HG03103 (cell line): ENCODE measurements at regions not wholly inside any gene's neighbourhood (a gene's known extent, or its start where the extent isn't known, plus 50 kb on each side); places are given as distances from the start of the nearest gene placed in this dataset.

Experiments
- ATAC-seq: cut with Tn5 transposase; IDR thresholded peaks from one replicate; pipeline ENCODE4 v1.9.1; 2021; ENCODE audit warnings: low read depth; ENCODE audit not compliant: unreplicated experiment

DNA sequence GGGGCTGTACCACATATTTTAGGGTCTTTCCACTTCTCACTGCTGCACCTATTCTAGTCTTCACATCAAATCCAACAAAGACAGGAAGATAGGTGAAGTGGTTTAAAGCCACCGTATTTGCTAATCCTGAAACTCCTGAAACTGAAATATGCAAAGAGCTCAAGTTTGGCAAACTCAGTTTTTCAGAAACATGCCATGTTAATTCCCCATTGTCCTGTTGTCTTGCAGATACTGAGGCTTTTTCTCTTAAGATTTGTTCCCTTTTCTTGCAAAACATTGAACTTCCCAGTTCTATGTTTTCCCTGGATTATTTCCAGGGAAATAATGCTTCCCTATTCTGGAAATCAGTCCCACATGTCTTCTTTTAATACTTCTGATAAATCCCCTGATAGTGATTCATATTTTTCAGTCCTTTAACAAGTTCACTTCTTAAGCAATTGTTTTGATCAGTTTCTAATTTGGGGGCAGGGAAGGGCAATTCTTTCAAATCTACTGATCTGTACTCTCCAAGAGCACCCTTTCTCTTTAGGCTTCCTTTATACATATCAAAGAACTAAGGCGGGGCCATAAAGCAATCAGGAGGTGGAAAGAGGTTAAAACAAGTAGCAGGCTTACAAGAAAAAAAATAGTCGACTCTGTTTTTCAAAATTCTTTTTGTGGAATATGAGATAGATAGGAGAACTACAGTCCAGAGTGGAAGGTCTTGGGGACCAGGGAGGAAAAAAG, 648.5 kb downstream of the BNC2 start:
- ATAC-seq = no peak

DNA sequence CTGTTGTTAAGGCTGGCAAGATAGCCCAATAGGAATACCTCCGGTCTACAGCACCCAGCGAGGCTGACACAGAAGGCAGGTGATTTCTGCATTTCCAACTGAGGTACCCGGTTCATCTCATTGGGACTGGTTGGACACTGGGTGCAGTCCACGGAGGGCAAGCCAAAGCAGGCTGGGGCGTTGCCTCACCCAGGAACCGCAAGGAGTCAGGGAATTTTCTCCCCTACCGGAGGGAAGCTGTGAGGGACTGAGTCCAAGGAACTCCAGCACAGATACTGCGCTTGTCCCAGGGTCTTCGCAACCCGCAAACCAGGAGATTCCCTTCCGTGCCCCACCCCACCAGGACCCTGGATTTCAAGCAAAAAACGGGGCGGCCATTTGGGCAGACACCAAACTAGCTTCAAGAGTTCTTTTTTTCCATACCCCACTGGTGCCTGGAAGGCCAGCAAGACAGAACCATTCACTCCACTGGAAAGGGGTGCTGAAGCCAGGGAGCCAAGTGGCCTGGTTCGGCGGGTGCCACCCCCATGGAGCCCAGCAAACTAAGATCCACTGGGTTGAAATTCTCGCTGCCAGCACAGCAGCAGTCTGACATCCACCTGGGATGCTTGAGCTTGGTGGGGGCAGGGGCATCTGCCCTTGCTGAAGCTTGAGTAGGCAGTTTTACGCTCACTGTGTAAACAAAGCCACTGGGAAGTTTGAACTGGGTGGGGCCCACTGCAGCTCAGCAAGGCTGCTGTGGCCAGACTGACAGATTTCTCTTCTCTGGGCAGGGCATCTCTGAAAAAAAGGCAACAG, 647.2 kb downstream of the BNC2 start:
- no peak for ATAC-seq

DNA sequence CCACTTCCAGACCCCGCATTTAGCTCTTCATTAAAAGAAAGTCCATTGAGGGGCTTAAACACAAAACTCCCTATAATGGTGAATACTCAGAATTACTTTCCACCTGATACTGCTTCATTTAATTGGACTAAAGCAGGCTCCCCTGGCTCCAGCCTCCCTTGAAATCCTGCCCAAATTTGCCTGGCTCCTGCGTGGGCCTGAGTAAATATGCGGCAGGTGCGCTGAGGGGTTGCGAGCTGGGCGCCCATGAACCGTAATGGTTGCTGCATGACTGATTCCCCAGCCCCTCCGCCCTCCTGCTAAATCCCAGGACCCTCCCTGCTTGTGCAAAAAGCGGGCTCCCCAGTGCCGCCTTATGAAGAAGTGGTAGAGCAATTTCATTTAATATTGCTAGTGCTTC, 639.7 kb downstream of the BNC2 start:
- no peak for ATAC-seq

DNA sequence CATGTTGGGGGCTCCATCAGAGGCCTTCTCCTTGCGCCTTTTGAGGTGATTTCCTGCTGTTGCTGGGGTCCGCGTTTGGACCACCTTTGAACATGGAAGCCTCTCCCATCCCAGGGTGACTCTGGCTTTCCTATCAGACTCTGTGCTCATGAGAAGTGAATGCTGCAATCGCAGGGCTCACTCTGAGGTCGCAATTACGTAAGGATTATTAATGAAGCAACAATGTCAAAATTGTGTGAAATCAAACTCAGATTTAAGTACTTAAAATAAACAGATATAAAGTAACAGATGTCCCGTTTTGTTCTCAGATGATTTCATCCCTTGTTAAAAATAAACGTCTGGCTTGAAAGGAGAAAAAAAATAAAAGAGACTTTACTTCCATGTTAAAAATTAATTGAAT, 634.2 kb downstream of the BNC2 start:
- ATAC-seq = no peak

DNA sequence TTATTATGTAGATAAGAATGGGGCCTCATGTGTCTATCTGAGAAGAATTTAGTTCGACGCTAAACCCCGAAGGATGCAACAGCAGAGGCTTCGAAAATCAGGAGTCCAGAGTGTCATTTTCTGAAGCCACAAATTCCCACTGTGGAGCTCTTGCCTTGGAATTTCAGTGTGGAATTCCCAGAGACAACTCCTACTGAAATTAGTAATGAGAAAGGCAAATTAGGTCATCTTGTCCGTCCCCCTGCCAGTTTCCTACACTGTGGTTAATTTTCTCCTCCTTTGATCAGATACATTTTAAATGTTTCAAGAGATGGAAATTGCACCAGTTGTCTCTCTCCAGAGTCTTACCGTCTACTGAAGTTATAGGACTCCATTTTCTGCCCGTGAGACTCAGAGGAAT, 633.6 kb downstream of the BNC2 start:
- ATAC-seq = no peak

DNA sequence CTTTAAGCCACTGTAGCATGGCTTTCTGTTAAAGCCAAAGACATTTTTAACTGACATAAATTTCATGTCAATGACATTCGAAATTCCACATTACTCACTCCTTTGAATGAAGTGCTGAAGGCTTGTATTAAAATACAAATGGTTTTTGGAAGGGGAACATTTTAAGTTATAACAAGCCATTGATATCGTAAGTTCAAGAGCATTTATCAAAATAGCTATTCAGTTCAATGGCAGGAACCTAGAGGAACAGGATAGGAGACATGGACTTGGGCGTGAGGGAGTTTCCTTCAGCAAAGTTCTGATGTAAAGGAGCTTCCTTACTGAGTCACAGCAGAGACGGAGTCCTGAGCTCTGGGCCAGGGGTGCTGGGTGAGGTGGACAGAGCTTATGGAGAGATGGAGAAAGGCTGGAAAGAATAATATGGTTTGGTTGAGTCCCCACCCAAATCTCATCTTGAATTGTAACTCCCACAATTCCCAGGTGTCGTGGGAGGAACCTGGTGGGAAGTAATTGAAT, 631.8 kb downstream of the BNC2 start:
- ATAC-seq = no peak

DNA sequence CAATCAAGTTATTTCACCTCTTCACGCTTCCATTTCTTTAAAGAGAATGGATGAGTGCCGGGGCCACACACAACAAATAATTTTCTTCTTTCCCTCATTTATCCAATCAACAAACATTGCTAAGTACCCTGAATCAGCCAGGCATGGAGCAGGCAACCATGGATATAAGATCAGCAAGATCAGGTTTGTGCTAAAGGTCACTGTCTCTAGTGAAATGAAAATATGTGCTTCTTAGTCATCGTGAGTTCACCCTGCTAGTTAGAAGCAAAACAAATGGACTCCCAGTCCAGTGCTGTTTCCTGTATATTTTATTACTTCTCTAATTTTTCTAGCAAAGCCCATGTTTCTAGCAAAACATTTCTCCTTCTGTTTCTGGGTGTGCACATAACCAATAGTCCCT, 629.2 kb downstream of the BNC2 start:
- ATAC-seq = no peak

DNA sequence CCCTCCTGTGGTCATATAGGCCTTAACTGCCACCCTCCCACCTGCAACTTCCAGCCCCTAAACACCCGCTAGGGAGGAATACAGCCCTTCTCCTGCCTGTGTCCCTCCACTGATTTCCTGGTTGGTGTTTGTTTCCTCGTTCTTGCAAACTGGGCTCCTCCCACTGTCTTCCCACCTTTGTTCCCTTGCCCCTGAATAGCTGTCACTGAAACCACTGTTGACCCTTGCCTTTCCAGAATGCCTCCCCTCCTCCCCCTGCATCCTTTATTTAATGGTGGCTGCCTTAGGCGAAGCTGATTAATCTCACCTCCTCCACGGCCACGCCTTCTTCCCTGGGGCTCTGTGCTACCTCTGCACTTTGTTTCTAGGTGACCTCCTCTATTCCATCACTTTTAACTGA, 626.7 kb downstream of the BNC2 start:
- no peak for ATAC-seq

DNA sequence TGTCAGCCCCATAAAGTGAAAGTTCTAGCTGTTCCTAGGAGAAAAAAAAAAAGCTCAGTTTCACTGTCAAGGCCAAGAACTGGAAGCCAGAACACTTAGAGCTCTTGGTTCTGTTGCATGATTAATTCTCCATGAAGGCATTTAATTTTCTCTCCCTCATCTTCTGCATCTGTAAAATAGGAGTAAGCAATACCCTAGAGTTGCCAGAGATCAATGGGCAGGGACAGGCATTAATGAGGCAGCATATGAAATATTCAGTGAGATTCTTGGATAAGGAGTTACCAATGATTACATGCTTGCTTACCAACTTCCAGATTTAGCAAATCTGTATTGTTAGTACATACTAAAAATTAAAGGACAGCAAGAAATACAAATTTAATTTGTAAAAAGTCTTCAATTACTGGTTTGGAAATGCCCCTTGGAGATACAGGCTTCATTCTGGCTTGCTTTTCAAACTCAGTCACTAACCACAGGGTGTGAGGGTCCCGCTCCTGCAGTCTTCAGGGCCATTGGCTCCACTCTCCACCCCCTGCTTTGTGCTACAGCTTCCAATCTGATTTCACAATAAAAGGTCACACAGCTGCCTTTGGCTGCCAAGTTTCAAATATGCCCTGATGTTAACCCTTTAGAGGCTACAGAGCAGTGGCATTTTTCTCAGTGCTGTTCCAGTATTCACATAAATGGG, 624.6 kb downstream of the BNC2 start:
- no peak for ATAC-seq

DNA sequence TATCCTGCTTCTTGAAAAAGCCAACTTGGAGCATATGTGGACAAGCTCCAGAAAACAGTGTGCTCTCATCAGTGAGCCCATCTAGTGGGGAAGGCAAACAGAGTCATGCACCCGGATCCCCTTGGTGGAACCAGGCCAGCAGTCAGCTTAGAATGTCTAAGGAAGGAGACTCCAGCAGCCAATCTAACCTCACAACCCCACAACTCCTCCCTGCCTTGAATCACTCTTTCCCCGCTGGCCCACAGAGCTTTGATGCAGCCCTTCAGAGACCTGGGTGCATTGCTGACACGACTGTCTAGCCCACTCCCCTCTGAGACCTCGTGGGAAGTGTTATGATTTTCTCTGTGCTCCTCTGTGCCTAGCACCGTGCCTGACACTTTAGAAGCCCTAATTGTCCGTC, 623.7 kb downstream of the BNC2 start:
- ATAC-seq = no peak

DNA sequence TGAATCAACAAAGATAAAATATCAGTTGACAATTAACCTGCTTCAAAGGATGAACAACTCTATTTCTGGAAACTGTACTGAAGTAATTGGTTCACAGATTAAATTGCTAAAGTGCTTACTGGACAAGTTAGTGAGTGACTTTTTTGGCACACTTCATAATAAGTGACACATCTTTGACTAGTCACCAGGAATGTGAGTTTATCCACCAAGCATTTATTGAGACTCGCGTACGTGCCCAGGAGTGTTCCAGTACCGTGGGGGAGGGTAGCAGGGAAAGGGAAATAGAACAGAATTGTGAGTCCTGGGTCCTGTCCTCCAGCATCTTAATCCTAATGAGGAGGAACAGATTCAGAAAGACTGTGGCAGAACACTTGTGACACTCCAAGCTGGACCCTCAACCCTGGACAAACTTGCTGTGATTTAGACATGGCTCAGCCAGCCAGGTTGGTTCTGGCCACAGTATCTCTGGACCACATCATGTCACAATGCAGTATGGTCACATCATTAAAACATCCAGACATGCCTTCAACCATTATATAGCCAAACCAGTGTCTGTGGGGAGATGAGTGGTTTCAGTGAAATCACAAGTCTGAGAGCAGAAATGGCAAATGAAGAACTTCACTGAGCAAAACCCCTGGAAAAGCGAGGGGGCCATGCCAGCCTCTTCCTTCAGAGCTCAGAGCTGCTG, 623.1 kb downstream of the BNC2 start:
- no peak for ATAC-seq

DNA sequence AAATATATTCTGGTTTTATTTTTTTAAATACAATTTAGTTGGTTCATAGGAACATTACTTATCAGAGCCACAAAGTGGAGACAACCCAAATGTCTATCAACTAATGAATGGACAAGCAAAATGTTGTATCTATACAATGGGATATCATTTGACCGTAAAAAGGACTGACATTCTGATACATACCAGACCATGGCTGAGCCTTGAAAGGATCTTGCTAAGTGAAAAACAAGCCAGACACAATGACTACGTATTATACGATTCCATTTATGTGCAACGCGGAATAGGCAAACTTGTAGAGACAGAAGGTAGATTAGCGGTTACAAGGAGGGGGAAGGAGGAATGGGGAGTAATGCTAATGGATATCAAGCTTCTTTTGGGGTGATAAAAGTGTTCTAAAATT, 621.6 kb downstream of the BNC2 start:
- no peak for ATAC-seq

DNA sequence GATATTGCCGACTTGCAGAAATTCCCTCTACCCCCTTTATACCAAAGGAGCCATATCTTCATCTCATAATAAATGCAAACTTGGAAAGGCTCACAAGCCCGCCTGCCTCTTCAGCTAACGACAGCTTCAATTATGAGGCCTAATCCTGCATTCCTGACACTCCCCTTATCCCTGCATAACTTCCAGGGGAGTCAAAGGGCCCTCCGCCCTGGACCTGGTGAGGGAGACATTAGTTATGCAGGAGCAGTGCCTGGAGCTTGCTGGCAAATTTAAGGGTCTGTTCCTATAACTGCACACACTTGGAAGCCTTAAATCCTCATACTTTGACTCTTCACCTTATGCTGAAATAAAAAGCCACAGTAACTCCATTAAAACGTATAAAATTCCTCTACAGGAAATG, 617.9 kb downstream of the BNC2 start:
- ATAC-seq = no peak

DNA sequence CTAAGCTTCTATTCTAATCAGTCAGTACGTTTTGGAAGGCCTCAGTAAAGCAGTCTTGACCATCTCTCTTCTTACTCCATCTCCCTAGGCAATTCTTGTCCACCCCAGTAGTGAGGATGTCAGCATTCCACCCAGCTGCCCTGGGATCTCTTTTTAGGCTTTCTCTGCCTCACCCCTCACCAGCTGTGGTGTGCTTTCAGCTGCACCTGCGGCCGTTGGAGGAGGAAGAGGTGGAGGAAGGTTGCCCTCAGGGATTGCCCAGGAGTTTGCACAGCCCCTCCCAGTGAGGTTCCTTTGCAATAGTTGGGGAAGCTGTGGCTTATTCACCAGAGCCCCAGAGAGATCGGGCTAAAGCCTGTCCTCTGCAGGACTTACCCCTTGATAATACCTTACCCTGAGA, 615.8 kb downstream of the BNC2 start:
- no peak for ATAC-seq

DNA sequence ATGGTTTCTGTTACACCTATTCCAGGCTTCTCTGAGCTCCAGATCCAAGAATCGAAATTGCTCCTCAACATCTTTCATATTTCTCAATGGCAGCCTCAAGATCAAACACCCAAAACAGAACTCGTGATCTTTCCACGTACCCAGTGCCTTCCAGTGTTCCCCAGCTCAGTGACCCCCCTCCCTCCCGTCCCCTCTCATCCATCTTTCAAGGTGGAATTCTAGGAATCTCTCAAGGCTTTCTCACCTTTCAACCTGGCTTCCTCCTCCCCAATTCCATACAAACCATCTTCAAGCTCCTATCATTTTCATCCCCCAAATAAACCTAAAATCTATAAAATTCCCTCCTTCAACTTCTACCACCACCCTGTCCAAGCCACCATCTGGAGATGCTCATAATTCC, 615.3 kb downstream of the BNC2 start:
- ATAC-seq = no peak

DNA sequence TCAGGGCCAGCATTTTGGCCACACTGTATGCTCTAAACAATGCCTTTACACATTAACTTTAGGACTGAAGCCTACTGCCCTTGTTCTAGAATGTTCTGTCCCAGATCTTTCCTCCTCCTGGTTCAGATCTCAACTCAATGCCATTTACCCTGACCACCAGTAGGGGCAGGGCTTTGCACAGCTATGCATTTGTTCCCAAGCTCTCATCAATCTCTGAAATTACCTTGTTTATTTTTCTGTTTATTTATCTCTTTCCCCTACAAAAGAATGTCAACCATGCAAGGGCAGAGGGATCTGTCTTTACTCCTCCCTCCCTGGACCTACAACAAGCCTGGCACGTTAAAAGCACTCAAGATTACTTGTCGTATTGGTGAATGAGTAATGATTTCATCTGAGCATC, 612.9 kb downstream of the BNC2 start:
- no peak for ATAC-seq

DNA sequence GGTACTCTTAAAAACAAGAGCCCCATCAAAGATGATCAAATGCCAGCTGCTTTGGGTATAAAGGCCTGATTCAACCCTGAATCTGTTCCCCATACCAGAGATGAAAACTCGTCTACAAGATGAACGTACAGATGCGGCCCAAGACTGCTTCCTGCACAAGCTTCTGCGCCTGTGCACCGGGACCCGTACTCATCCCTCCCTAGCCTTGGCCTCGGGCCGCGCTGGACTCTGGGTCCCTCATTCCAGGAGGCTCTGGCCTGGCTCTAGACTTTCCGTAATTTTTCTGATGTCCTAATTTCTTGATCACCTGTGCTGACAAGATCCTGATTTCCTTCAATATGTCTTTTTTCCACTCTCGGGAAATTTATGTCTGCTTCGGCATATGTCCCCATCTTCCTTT, 612.3 kb downstream of the BNC2 start:
- ATAC-seq = no peak

DNA sequence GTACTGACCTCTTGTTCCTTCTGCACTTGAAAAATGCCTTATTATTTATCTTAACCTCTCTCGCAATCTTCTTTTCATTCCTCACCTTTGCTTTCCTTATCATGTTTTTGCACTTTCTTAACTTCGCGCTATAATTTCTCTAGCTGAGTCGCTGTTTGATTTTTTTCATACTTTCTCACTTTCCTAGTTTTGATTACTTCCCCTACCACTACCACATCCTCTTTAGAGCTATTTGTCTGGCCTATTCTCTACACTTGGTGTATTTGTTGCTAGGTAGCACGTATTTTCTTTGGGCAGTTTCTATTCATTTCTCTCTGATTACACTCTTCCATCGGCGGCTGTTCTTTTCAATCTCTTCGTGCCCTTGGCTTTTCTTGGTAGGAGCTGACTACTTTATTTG, 611.8 kb downstream of the BNC2 start:
- no peak for ATAC-seq

DNA sequence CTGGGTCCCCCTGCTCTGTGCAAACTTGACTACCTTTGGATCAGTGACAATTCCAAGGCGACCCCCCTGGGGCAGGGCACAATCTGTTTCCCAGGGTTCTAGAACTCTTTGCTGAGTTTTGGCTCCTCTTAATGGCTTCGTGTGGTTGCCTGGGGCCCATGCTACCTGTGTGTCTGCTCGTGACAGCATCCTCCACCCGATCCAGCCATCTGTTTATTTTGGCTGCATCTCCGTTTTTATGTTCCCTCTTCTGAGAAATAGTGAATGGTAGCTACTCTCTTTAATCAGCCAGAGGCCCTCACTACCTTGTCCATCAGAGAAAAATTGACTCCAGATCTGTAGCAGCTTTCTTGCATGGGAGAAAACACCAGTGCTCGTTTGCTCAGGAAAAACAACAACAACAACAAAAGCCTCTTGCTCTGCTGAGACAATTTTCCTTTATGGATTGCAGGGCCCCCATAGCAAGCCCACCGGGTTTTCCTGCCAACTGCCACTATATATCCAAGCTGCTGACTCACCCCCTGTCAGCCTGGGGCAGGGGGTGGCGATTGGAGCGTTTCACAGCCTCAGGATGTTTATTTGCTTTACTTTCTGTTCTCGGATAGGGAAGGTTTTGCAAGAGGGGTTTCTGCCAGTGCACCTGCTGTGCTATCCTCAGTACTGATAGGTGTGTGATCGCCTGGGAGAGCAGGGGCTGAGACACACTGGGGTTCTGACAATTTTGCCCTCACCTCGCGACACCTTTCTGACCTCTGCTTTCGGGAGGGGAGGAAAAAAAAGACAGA, 607.8 kb downstream of the BNC2 start:
- no peak for ATAC-seq

DNA sequence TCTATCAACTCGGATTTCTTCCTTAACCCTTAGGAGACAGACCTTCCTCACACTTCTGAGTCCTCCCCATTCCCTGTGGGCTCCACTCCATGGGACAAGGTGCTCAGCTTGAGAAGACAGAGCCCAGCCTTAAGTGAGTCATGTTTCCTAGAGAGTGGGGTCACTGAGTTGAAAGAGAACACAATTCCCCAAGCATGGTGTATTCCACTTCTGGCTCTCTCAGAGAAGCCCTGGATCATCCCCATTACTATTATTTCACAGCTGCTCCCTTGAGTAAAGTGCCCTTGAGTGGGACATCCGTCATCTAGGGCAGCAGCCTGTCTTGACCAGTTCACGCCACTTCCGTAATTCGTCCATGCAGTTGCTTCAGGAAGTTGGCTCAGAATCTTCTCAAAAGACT, 604.8 kb downstream of the BNC2 start:
- no peak for ATAC-seq
